PC-9 (cell line): ENCODE measurements at regions not wholly inside any gene's neighbourhood (a gene's known extent, or its start where the extent isn't known, plus 50 kb on each side); places are given as distances from the start of the nearest gene placed in this dataset.

ENCODE experiments used
- BruUV-seq: library from RNA; stranded (reverse); fragments of 400-500 nt; replicated peaks from 2 replicates; lab custom pipeline; 2021; lab: Mats Ljungman, UMichigan
- CTCF ChIA-PET: fragments of 300-600 bp; sonication (Branson Sonifier 250); formaldehyde crosslinking; loops from one replicate; lab custom pipeline; 2022; ENCODE audit warnings: antibody characterized with exemption; lab: Charles Lee
- POLR2A ChIA-PET: fragments of 300-600 bp; sonication (Branson Sonifier 250); formaldehyde crosslinking; loops from one replicate; lab custom pipeline; 2022; ENCODE audit warnings: antibody characterized with exemption; ENCODE audit not compliant: unreplicated experiment; lab: Charles Lee
- DNase-seq, 2 experiments: peaks; one replicate each; pipeline versions ENCODE4 v3.0.0 to v3.0.0-alpha.2; 2015 to 2022; ENCODE audit warnings: mixed read lengths in 1 of 2
- H2AFZ ChIP-seq: fragments of 200-600 bp; sonication (generic); 2 replicates; pipeline ENCODE4 v1.8.1; 2017; ENCODE audit warnings: antibody characterized with exemption
- H3F3A ChIP-seq: fragments of 200-600 bp; sonication (generic); 2 replicates; pipeline ENCODE4 v1.8.1; 2017; ENCODE audit warnings: antibody characterized with exemption, mild to moderate bottlenecking, low read depth; ENCODE audit not compliant: insufficient read depth
- H3K27ac ChIP-seq: fragments of 200-600 bp; sonication (generic); 2 replicates; pipeline ENCODE4 v1.6.1; 2016; ENCODE audit warnings: mixed run types
- H3K27me3 ChIP-seq: fragments of 200-600 bp; sonication (generic); 2 replicates; pipeline ENCODE4 v1.6.1; 2016; ENCODE audit warnings: low read depth, mixed run types; ENCODE audit not compliant: insufficient read depth
- H3K36me3 ChIP-seq: fragments of 200-600 bp; sonication (generic); 2 replicates; pipeline ENCODE4 v1.6.1; 2016; ENCODE audit warnings: low read depth, mixed run types
- H3K4me1 ChIP-seq: fragments of 200-600 bp; sonication (generic); replicated peaks from 2 replicates; pipeline ENCODE4 v1.6.1; 2016; ENCODE audit warnings: mixed run types; ENCODE audit not compliant: insufficient read depth
- H3K4me2 ChIP-seq: fragments of 200-600 bp; sonication (generic); 2 replicates; pipeline ENCODE4 v1.6.1; 2017; ENCODE audit warnings: mixed run types
- H3K4me3 ChIP-seq: fragments of 200-600 bp; sonication (generic); 2 replicates; pipeline ENCODE4 v1.6.1; 2016; ENCODE audit warnings: mixed run types
- H3K79me2 ChIP-seq: fragments of 200-600 bp; sonication (generic); 2 replicates; pipeline ENCODE4 v1.6.1; 2017; ENCODE audit warnings: low read depth, mixed run types
- H3K9me2 ChIP-seq: fragments of 200-600 bp; sonication (generic); 2 replicates; pipeline ENCODE4 v1.8.1; 2017; ENCODE audit warnings: mild to moderate bottlenecking; ENCODE audit not compliant: insufficient read depth
- H3K9me3 ChIP-seq: fragments of 200-600 bp; sonication (generic); 2 replicates; pipeline ENCODE4 v1.8.1; 2016; ENCODE audit warnings: low read depth; ENCODE audit not compliant: insufficient read depth
- H4K20me1 ChIP-seq: fragments of 200-600 bp; sonication (generic); 2 replicates; pipeline ENCODE4 v1.8.1; 2017; ENCODE audit not compliant: insufficient read depth
- EZH2 ChIP-seq: fragments of 200-600 bp; sonication (generic); IDR thresholded peaks from 2 replicates; pipeline ENCODE4 v1.8.0; 2017; ENCODE audit warnings: antibody characterized with exemption, low read depth
- intact Hi-C: fragments of 100-400 bp; cut with micrococcal nuclease; formaldehyde crosslinking; loops from one replicate; pipeline ENCODE4 v1.10.0; 2022; ENCODE audit not compliant: unreplicated experiment
- TF ChIP-seq, protein P1 (sequence below): fragments of 200-600 bp; sonication (generic); conservative IDR thresholded peaks from 2 replicates; pipeline ENCODE4 v1.6.1; 2017; ENCODE audit warnings: mixed run types, antibody characterized with exemption, mild to moderate bottlenecking, moderate library complexity

- Histone ChIP-seq H3K4me2 (no peak overlapping the region), H3K79me2 (no peaks in the 10 kb centered on the region), H3F3A (no peaks in the 10 kb centered on the region), H3K4me1 (no peaks in the 10 kb centered on the region), H4K20me1 (no peaks in the 10 kb centered on the region), H3K9me3 (no peaks in the 10 kb centered on the region), H3K36me3 (no peaks in the 10 kb centered on the region), H3K4me3 (no peak overlapping the region), H3K27me3 (no peaks in the 10 kb centered on the region), H2AFZ (no peak overlapping the region), H3K9me2 (no peaks in the 10 kb centered on the region), H3K27ac (no peak overlapping the region)
- intact Hi-C loops, result no loop called here
- DNase-seq, result no peak
- ChIA-PET POLR2A (no interaction called here), CTCF (no interaction called here)
- BruUV-seq, result no TSS peak
- no peak for TF ChIP-seq EZH2
- TF ChIP-seq, protein P1, sequence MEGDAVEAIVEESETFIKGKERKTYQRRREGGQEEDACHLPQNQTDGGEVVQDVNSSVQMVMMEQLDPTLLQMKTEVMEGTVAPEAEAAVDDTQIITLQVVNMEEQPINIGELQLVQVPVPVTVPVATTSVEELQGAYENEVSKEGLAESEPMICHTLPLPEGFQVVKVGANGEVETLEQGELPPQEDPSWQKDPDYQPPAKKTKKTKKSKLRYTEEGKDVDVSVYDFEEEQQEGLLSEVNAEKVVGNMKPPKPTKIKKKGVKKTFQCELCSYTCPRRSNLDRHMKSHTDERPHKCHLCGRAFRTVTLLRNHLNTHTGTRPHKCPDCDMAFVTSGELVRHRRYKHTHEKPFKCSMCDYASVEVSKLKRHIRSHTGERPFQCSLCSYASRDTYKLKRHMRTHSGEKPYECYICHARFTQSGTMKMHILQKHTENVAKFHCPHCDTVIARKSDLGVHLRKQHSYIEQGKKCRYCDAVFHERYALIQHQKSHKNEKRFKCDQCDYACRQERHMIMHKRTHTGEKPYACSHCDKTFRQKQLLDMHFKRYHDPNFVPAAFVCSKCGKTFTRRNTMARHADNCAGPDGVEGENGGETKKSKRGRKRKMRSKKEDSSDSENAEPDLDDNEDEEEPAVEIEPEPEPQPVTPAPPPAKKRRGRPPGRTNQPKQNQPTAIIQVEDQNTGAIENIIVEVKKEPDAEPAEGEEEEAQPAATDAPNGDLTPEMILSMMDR, result no peak
Measured at GRCh38 chr13:83065108-83065507, 817.2 kb downstream of the SLITRK1 start.

- Histone ChIP-seq H3K79me2 (no peaks in the 10 kb centered on the region), H4K20me1 (no peaks in the 10 kb centered on the region), H3F3A (no peaks in the 10 kb centered on the region), H3K9me3 (no peaks in the 10 kb centered on the region), H3K27me3 (no peaks in the 10 kb centered on the region), H3K4me2 (no peak overlapping the region), H3K4me1 (no peaks in the 10 kb centered on the region), H3K9me2 (no peaks in the 10 kb centered on the region), H3K4me3 (no peak overlapping the region), H3K36me3 (no peaks in the 10 kb centered on the region), H3K27ac (no peak overlapping the region), H2AFZ (no peak overlapping the region)
- no TSS peak for BruUV-seq
- CTCF ChIA-PET, result no interaction called here
- TF ChIP-seq, protein P1, result no peak
- TF ChIP-seq EZH2, result no peak
- intact Hi-C loops, result no loop called here
- POLR2A ChIA-PET, result no interaction called here
- no peak for DNase-seq
Measured at GRCh38 chr13:83057119-83057518, 825.2 kb downstream of the SLITRK1 start.

GRCh38 chr13:83056269-83056668 lies 826.0 kb downstream of the SLITRK1 start:
- CTCF ChIA-PET, result no interaction called here
- Histone ChIP-seq H3K4me2 (no peak overlapping the region), H3K36me3 (no peaks in the 10 kb centered on the region), H4K20me1 (no peaks in the 10 kb centered on the region), H3K27ac (no peak overlapping the region), H3K9me2 (no peaks in the 10 kb centered on the region), H3K27me3 (no peaks in the 10 kb centered on the region), H3K4me1 (no peaks in the 10 kb centered on the region), H3F3A (no peaks in the 10 kb centered on the region), H3K4me3 (no peak overlapping the region), H3K79me2 (no peaks in the 10 kb centered on the region), H2AFZ (no peak overlapping the region), H3K9me3 (no peaks in the 10 kb centered on the region)
- intact Hi-C loops, result no loop called here
- POLR2A ChIA-PET, result no interaction called here
- TF ChIP-seq, protein P1, result no peak
- TF ChIP-seq EZH2, result no peak
- BruUV-seq, result no TSS peak
- DNase-seq, result no peak
